HPDE6-E6E7 (cell line): ENCODE measurements at regions not wholly inside any gene's neighbourhood (a gene's known extent, or its start where the extent isn't known, plus 50 kb on each side); places are given as distances from the start of the nearest gene placed in this dataset.

Experiments
- DNase-seq: peaks from one replicate; pipeline ENCODE4 v3.0.0; 2011; ENCODE audit warnings: missing footprints; ENCODE audit errors: extremely low spot score

DNA sequence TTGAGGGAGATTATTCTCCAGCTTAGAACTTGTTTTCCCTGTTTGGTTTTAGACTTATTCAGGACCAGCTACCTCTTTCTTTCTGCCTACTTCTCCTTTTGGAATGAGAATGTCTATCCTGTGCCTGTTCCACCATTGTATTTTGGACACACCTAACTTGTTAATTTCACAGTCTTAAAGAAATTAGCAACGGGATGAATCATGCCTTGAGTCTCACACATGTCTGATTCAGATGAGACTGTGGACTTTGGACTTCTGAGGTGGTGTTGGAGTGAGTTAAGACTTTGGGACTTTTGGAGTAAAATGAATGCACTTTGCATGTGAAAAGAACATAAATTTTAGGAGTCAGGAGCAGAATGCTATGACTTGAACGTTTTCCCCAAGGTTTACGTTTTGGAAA, 581.4 kb downstream of the CDH11 start:
- DNase-seq: no peak

DNA sequence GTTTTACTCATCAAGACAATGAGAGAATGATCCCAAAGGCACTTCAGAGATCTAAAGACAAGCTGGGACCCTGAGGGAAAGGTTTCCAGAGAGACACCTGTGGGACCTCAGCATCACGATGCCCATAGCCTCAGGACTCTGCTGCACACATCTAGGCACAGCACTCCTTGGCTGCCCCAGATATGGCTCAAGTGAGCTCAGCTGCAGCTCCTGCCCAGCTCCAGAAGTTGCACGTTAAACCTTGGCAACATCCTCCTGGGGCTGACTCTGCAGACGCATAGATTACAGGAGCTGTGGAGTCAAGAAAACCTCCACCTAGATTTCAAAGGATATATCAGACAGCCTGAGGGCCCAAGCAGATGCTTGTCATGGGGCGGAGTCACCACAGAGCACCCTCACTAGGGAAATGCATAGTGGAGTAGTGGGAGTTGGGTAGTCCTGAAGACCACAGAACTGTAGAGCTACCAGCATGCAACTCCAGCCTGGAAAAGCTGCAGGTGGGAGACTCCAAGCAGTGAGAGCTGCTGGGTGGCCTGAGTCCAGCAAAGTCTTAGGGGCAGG, 582.0 kb downstream of the CDH11 start:
- DNase-seq: no peak

DNA sequence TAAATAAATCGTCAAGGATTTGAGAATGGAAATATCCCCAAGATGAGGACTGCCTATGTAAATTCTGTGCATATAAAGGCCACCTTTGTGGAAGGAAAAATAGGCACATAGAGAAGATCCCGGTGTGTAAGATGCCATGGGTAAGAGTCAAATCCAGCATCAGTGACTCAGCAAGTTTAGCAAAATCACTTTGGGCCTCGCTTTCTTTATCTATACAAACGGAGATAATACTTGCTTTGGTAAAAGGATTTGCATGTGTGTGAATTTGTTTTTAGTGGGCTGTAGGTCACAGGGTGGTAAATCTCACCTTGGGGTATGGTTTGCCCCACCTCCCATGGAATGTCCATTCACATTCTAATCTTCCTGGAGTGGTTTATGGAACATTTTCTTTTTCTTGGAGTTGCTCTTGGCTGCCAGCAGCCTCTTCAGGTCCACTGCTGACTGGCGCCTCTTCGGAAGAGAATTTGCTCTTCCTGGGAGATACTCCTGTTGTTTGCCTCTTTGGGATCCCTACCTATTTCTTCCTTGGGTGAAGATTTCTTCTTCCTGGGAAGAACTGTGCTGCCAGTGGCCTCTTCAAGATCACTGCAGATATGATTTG, 587.6 kb downstream of the CDH11 start:
- DNase-seq: no peak

DNA sequence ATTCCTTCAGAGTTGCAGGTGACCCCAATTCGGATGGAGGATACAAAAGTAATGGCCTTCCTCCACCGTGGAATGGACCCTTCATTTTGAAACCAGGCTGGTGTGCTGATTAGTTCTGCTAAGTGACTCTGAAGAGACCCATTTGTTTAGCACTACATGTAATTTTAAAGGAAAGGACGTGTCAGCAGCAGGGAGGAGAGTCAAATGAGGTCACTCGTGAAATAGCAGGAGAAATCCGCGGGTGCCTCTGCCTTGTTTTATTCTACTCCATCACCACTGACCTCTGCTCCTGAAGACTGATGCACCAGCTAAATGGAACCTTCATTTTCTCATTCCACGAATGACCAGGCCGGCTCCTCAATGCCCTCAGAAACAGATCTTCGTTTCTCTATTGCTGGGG, 589.2 kb downstream of the CDH11 start:
- DNase-seq: no peak

DNA sequence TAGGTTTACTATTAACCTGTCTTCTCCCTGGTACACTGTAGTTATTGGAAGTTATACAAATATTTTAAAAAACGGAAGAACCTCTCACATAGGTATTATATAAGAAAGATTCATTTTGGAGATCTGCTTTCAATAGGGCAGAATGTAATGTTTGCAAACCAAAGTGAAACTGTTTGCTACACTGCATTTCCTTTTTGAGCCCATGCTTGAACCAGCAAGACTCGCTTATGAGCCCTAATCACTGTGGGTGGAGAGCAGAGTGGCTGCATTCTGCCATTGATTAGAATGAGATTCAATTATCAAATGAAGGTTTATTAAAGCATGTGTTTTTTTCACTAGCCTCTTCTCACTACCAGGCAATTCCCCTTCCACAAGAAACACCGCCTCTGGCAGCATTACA, 589.7 kb downstream of the CDH11 start:
- DNase-seq: no peak

DNA sequence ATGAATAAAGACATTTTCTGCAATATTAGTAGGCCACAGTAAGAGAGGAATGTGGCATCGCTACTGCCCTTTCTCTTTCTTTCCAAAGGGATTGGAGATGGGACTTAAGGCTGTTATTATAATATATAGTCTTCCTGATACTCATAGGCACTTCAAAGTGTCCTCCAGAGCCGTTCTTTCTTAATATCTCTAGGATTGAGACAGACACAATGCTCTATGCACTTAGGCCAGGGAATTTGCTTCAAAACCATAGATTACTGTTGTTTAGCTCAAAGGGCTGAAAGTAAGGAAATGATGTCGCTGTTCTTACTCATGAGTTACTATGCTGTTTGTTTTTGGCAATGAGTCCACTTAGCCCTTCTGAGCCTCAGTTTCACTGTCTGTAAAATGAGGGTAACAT, 590.5 kb downstream of the CDH11 start:
- DNase-seq: no peak

DNA sequence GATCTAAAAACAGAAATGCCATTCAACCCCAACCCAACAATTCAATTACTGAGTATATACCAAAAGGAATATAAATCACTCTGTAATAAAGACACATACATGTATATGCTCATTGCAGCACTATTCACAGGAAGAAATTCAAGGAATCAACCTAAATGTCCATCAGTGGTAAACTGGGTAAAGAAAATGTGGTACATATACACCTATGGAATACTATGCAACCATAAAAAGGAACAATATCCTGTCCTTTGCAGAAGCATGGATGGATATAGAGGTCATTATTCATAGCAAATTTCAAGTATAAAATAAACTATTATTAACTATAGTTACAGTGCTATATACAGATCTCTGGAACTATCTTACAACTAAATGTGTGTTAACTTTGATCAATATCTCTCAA, 599.3 kb downstream of the CDH11 start:
- no peak for DNase-seq

DNA sequence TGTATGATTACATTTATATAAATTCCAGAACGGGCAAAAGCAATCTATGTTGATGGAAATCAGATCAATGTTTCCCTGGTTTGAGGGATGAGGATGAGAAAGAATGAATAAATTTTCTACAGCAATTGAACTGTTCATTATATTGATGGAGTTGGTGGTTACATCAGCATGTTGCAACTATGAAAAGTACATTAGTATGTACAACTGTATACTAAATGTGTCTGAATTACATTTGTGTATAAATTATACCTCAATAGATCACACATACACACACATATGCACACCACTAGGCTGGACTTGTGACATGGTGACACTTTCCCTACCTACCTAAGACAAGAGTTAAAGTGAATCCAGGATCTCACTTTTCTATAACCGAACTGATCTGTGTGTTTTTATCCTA, 608.0 kb downstream of the CDH11 start:
- DNase-seq: no peak

DNA sequence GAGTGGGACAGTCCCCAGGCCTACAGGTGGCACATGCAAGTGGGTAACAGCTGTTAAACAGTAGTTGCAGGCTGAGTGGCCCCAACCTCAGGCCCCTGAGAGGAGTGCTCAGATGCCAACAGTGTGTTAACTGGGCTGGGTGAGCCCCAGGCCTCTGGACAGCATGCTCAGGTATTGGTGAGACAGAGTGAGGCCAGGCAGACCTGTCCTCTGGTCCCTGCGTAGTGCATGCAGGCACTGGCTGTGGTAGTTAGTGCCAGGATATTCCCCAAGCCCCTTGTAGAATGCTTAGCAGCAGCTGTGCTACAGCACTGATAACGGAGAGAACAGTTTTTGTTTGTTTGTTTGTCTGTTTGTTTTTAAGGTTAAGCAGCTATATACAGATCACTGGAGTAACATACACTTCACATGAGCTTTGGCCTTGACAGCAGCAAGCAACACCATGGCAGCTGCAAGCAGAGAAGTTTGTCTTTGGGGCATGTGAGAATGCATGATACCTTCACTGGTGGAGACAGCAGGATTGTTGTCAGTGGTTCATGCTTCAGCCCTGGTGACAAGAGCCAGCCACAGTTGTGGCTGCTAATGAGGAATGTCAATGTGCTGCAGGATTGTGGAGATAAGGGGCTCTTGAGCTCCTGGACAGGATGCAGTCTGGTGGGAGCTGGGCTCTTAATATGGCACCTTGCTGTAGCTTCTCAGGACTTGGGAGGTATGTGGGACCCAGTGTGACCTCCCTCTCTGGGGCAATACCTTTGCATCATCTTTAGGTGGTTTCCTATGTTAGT, 614.4 kb downstream of the CDH11 start:
- no peak for DNase-seq

DNA sequence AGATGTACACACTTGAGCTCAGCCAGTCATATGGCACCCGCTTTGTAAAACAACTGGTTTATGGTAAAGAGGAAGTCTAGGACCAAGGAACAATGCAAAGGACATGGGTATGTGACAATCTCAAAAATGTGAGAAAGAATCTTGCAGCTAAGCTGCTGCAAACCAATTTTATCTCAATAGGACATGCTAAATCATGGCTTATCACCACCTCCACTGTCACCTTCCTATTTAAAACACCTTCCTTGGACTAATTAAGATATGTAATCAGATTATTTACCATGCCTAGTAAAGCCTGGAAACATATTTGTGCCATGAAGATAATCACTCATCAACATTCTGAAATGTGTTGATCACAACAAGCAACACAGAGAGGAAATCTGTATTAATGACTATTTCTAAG, 622.7 kb downstream of the CDH11 start:
- no peak for DNase-seq

DNA sequence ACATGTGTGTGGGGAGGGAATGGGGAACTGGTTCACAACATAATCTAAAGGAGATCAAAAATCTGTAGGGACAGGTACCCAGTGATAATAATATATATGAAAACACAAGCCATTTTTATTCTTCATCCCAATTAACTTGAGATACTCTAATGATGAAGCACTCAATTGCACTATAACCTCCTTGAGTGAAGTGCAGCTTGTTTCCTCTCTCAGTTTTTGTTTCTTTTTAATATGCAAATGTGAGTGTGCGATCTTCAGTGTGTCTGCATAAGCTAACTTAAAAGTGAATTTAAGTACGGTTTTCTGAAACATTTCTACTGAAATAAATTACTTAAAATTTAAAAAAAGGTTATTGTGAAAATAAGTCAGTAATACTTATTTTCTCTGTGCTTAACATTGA, 623.5 kb downstream of the CDH11 start:
- no peak for DNase-seq

DNA sequence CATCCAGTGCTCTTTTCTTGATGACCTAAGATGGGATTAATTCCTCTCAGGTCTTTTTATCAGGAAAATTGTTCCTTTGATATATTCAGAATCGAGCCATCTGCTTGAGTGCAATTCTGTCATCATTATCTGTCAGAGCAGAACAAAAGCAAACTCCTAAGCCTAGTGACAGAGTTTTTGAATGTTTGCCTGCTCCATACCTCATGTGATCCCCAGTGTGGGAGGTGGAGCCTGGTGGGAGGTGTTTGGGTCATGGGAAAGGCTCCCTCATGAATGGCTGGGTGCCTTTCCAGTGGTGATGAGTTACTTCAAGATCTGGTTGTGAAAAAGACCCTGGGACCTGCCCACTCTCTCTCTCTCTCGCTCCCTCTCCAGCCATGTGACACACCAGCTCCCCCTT, 628.2 kb downstream of the CDH11 start:
- DNase-seq: no peak

DNA sequence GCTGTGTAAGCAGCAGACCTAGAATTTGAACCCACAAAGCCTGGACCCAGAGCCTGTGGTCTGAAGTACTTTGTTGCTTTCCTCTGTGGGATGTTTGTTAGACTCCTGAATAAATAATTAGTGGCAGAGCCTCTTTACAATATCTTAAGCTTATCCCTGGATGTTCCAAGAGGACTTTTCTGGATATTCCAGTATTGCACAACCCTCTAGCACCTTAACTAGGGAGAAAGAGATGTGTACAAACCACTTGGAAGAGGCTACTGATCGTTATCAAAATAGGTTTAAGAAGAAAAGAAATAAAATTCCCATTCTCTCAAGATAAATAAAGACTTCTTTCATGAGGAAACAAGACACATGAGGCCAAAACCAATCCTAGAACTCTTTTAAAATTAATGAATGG, 632.4 kb downstream of the CDH11 start:
- DNase-seq: no peak

DNA sequence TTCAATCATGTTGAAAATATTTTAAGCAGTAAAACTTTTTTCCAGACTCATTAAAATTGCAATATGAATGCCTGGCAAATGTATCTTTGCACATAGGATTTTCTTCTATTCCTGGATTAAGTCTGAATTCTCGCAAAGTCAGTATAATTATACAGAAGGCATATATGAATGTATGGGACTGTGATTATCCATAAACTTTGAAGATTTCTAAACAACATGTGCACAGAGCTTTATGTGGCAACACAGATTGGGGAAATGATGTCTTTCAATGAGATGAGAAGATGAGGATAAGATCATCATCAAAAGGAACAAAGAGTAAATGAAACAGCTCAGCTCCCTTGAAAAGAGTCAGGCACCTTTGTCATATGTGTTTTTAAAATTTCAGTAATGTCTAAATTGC, 635.3 kb downstream of the CDH11 start:
- DNase-seq: no peak

DNA sequence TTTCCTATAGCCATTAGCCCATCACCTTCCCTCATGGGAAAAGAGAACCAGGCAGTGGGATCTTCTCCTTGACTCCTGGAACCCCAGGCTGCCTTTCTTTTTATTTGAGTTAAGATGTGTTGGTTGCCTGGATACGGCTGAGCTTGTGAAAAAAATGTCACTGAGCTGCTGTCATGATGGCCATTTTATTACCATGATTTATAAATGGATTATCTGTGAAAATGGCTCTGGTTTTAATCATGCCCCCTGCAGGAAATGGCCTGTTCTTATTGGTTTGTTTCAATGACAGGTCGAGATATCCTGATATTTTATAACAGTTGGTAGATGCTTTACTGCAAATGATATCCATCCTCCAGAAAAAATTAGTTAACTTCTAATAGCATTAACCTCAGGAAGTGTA, 640.4 kb downstream of the CDH11 start:
- no peak for DNase-seq

DNA sequence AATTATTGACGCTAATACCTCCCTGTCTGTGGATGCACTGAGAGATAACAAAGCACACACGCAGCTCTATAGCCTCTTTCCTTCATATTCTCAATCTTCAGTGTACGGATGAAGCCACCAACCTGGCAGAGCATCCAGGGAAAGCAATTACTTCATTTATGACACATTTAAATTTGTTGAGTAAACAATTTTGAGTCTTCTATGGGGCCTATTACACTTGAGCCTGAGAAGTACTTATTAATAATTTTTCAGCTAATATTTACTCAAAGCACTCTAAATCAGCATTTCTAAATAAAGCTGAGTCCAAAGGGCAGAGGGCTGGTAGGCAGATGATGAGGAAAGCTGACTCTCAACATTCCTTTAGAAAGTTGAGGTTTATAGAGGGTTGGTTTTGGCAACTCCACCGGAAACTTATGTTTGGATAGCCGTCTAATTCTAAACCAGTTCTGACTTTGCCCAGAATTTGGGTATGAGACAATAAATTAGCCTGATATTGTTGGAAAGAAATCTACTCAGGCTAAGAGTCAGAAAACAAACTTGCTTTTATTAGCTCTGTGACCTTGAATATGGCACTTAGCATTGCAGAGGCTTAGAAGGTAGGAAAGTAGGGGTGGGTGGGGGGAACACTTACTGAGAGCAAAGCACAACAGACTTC, 643.5 kb downstream of the CDH11 start:
- no peak for DNase-seq

DNA sequence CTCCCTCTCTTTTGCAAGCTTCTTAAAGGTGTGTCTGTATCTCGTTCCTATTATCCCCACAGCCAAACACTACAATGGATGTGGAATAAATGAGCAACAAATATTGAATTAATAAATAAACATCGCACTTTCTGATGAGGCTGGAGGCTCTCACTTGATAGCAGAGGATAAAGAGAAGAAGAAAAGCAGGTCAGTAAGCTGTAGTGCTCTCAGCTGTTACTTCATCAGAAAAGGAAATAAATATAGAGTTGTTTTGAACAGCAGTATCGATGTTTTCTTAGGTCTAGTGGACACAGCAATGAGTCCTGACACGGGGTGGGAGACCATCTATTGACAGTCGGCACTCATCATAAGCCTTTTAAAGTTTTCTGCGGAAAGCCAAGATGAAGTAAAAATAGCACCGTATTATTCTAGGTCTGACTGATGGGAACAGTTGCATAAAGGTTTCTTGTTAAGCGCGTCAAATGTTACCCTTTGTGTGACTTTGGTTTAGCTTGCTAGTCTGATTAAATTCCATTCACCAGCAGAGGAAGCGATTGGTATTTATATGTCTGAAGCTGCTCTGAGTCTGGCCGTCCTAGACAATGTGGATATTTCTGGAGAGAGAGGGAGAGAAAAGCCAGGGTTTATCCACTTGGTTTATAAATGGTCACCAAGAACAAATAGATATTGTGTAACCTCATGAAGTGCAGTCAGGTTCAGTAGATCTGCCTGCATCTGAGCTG, 646.1 kb downstream of the CDH11 start:
- no peak for DNase-seq

DNA sequence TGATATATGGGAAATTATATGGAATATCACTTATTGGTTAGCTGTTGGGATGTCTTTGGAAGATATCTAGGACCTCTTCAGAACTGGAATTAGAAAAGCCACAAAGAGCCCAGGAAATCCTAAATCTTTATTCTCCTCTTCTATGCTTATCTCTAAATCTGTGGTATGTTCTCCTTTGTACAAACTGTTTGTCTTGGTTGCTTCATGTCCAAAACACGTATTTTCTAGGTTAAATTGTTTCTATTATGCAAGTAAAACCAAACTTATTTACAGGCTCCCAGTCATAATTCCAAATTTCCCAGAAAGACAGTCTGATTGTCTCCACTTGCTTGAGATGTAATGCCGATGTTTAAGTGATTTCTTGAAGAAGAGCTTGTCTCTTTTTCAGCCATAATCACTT, 650.9 kb downstream of the CDH11 start:
- DNase-seq: no peak

DNA sequence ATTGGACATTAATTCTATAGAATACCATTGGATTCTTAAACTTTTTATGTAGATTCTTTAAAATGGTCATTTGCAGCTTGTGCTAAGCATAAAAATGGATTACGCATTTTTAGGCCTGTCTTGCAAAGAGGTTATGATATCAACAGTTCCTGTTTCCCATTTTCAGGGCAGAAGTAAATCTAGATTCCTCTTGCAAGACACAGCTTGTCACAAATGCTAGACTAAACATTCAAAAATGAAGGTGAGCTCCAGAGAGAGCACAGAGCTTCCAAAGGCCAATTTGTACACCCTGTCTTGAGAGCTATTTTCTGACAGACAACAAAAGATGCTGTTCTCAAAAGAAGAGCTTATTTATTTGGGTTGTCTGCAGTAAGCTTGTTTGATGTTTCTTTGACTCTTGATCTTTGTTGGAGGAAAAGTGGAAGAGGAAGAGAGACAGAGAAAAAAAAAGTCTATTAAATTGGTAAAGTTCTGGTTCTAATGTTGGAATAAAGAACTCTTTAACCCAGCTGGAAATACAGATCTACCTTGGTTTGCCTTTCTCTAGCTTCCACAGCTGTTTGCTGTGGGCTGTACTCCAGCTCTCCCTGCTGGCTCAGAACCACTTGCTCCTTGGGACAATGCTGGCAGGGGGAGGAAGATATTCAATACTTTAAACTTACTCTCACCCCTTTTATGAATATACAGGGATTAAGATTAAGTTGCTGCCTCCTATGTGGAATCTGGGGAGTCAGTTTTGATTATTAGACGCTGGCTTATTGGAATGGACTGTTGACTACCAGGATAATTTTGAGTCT, 651.8 kb downstream of the CDH11 start:
- no peak for DNase-seq

DNA sequence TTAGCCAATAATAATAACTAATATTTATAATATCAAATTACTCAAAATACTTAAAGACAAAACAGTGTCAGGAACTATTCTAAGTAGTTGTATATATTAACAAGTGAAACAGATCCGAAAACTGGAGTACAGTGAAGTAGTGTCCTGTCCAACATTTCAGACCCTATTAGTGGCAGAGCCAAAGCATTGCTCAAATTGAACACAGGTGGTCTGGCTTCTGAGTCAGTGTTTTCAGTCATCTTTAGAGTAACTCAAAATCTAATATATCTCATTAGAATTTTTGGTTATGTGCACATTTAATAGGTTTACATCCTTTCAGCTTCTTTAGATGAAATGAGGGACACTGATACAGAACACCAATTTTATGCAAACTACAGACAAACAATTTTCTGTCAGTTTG, 652.5 kb downstream of the CDH11 start:
- no peak for DNase-seq

DNA sequence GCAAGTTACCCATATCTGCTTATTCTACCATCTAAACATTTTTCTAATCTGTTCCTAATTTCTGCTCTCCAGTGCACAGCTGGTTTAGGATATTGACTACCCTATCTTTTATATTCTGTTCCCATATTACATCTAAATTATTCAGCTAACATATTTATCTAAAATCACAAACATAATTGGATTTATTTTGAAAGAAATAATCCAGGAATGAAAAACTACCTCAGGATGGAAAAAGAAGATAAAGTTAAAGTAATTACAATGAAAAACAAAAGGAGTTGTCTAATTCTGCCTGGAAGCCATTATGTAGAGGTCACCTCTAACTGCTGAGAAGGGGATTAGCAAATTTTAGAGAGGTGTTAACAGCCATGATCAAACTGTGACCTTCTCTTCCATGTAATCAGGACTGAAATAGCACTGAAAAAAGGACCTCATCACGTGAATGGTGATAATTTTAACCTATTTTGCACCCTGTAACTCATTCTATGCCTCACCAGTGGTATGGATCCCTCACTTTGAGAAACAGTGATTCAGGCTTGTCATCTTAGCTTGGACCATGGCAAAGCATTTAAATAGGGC, 653.3 kb downstream of the CDH11 start:
- no peak for DNase-seq
